AG04450 (cell line): ENCODE measurements at regions not wholly inside any gene's neighbourhood (a gene's known extent, or its start where the extent isn't known, plus 50 kb on each side); places are given as distances from the start of the nearest gene placed in this dataset.

Source experiments
- CTCF ChIA-PET: fragments of 300-600, 350-600 bp; formaldehyde crosslinking; extraction: SDS; loops from one replicate; lab custom pipeline; 2022; ENCODE audit warnings: antibody characterized with exemption, inconsistent platforms; lab: Charles Lee
- POLR2A ChIA-PET: fragments of 350-600 bp; formaldehyde crosslinking; extraction: SDS; loops from one replicate; lab custom pipeline; 2021; ENCODE audit warnings: antibody characterized with exemption, inconsistent platforms; lab: Yijun Ruan, JAX
- DNase-seq: peaks from one replicate; pipeline ENCODE4 v3.0.0-alpha.2; 2011; ENCODE audit warnings: low read depth, low spot score
- H3K27ac ChIP-seq: one replicate; pipeline ENCODE4 v1.5.1; 2012; ENCODE audit warnings: low read depth, low read length, control low read depth
- H3K27me3 ChIP-seq: one replicate; pipeline ENCODE4 v1.6.0; 2012; ENCODE audit warnings: low read length; ENCODE audit not compliant: control insufficient read depth, insufficient read depth
- H3K4me3 ChIP-seq: 2 replicates; pipeline ENCODE4 v1.5.1; 2011; ENCODE audit warnings: mild to moderate bottlenecking, low read depth, low read length, control low read depth
- H3K9me3 ChIP-seq: 2 replicates; pipeline ENCODE4 v1.5.1; 2012; ENCODE audit warnings: low read length; ENCODE audit not compliant: control insufficient read depth, insufficient read depth
- TF ChIP-seq, protein P1 (sequence below): IDR thresholded peaks from 2 replicates; pipeline ENCODE4 v1.5.1; 2011; ENCODE audit warnings: low read depth, low read length, control low read depth, inconsistent platforms

DNA sequence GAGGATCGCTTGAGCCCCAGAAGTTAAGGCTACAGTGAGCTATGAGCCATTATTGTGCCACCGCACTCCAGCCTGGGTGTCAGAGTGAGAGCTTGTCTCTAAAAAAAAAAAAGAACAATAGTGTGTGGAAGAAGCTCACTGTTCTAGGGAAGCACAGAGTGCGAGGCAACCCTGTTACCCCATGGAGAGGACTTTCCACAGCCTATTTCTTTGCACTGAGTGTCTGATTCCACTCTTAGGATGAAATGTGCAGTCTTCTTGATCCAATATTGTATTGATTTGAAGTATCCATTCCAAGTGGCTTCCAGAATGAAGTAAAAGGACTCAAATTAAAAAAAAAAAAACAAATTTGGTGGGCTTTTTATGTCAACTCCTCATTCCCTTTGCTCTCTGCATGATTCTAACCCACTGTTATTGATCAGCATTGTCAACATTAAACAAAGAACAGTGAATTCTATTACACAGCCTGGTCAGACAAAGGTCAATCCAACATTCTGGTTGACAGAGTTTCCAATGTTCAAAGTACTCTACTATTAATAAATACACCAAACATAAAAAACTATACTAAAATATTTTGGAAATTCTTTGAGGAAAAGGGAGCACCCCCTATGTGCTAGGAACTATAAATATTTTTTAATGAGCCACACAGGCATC lies 150.2 kb upstream of the PTPRG start:
- no peaks in the 10 kb centered on the region for H3K27me3 ChIP-seq
- POLR2A ChIA-PET = no interaction called here
- H3K4me3 ChIP-seq = no peak overlapping the region
- no peak for DNase-seq
- no peak overlapping the region for H3K27ac ChIP-seq
- H3K9me3 ChIP-seq = no peaks in the 10 kb centered on the region
- CTCF ChIA-PET = interaction anchor here (1.3 kb wide), 1 partner anchor 790 kb away, joined by 3 read pairs; no protein-coding TSS in a partner anchor
- TF ChIP-seq, protein P1, sequence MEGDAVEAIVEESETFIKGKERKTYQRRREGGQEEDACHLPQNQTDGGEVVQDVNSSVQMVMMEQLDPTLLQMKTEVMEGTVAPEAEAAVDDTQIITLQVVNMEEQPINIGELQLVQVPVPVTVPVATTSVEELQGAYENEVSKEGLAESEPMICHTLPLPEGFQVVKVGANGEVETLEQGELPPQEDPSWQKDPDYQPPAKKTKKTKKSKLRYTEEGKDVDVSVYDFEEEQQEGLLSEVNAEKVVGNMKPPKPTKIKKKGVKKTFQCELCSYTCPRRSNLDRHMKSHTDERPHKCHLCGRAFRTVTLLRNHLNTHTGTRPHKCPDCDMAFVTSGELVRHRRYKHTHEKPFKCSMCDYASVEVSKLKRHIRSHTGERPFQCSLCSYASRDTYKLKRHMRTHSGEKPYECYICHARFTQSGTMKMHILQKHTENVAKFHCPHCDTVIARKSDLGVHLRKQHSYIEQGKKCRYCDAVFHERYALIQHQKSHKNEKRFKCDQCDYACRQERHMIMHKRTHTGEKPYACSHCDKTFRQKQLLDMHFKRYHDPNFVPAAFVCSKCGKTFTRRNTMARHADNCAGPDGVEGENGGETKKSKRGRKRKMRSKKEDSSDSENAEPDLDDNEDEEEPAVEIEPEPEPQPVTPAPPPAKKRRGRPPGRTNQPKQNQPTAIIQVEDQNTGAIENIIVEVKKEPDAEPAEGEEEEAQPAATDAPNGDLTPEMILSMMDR = no peak

DNA sequence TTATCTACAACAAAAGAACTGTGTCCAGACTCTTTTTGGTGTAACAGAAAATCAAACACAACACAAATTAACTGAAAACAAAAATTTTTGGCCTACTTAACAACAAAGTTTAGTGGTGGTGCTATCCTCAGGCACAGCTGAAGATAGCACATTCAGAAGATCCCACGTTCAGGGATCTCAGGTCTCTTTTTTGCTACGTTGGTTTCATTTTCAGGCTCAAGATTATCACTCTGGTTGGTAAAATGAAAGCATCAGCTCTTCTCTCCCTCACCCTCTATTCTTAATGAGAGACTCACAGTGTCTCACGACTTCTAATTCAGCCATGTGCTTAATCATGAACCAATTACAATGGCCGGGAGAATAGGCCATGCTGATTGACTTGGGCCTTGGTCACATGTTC lies 146.9 kb upstream of the PTPRG start:
- Histone ChIP-seq H3K4me3 (no peak overlapping the region), H3K9me3 (no peaks in the 10 kb centered on the region), H3K27ac (no peak overlapping the region), H3K27me3 (no peaks in the 10 kb centered on the region)
- no peak for DNase-seq
- TF ChIP-seq, protein P1 = no peak
- ChIA-PET CTCF (no interaction called here), POLR2A (interaction anchor here (0.5 kb wide), 1 partner anchor 147 kb away, joined by 5 read pairs; the partner anchor contains the start of gene PTPRG)

DNA sequence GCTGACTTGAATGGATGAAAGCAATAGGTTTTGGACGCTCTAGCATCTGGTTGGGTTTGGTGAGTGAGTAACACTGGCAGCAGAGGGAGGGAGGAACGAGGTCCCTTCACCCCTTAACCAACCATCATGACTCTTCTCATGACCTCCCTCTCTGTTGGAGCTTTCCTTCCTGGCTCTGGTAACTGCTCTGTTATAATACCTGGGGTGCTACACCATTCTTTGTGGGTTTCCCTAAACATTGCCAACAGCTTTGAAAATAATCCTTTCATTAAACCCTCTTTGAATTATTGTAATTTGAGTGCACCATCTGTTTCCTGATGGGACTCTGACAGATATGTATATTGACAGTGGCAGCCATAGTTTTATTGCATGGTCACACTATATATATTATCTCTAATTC lies 146.2 kb upstream of the PTPRG start:
- no peak for DNase-seq
- H3K4me3 ChIP-seq = no peak overlapping the region
- CTCF ChIA-PET = no interaction called here
- TF ChIP-seq, protein P1 = no peak
- POLR2A ChIA-PET = no interaction called here
- no peaks in the 10 kb centered on the region for H3K27me3 ChIP-seq
- no peak overlapping the region for H3K27ac ChIP-seq
- no peaks in the 10 kb centered on the region for H3K9me3 ChIP-seq

DNA sequence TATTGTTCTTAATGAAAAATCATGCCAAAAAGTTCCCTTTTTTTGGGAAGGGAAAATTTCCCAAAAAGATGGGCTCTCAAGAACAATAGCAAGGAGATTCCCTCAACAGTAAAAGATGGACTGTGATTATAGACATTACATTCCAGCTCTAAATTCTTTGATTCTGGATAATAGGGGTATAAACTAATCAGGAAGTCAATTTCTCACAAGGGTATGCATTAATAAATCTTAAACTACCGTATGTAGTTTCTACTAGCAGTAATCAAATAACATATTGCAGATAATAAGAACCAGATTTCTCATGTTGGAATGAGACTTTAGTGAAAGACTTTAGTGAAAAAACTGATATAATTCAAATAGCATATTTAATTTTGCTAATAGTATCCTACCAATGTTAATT lies 144.8 kb upstream of the PTPRG start:
- Histone ChIP-seq H3K27me3 (no peaks in the 10 kb centered on the region), H3K27ac (no peak overlapping the region), H3K4me3 (no peak overlapping the region), H3K9me3 (no peaks in the 10 kb centered on the region)
- DNase-seq = no peak
- CTCF ChIA-PET = no interaction called here
- POLR2A ChIA-PET = no interaction called here
- TF ChIP-seq, protein P1 = no peak

DNA sequence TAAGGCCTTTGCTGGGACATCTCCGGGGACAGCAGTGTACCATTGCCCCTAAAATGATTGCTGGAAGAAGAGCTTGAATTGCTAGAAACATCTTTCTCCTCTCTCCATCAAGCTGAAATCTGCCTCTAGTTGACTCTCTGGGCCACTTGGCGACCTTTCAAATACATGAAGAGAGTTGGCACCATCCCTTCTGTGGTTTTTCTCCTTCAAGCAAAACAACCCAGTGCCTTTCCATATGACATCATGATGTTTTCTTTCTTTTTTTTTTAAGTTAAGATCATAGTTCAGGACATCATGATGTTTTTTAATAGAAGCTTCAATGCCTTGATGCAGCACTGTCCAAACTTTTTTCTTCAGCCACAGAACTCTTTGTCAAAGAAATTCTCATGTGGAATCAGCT lies 144.0 kb upstream of the PTPRG start:
- Histone ChIP-seq H3K27me3 (no peaks in the 10 kb centered on the region), H3K9me3 (no peaks in the 10 kb centered on the region), H3K4me3 (no peak overlapping the region), H3K27ac (no peak overlapping the region)
- TF ChIP-seq, protein P1 = no peak
- ChIA-PET CTCF (interaction anchor here (0.6 kb wide), 1 partner anchor 871 kb away, joined by 4 read pairs; no protein-coding TSS in a partner anchor), POLR2A (no interaction called here)
- no peak for DNase-seq
